ENCODE measurements at regions not wholly inside any gene's neighbourhood (a gene's known extent, or its start where the extent isn't known, plus 50 kb on each side); places are given as distances from the start of the nearest gene placed in this dataset.

- TF ChIP-seq, protein P1, sequence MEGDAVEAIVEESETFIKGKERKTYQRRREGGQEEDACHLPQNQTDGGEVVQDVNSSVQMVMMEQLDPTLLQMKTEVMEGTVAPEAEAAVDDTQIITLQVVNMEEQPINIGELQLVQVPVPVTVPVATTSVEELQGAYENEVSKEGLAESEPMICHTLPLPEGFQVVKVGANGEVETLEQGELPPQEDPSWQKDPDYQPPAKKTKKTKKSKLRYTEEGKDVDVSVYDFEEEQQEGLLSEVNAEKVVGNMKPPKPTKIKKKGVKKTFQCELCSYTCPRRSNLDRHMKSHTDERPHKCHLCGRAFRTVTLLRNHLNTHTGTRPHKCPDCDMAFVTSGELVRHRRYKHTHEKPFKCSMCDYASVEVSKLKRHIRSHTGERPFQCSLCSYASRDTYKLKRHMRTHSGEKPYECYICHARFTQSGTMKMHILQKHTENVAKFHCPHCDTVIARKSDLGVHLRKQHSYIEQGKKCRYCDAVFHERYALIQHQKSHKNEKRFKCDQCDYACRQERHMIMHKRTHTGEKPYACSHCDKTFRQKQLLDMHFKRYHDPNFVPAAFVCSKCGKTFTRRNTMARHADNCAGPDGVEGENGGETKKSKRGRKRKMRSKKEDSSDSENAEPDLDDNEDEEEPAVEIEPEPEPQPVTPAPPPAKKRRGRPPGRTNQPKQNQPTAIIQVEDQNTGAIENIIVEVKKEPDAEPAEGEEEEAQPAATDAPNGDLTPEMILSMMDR (IDR thresholded peaks at IDR 0.05; ENCODE audit: low read depth, low read length, poor library complexity, severe bottlenecking) = no peak
- no peak for TF ChIP-seq EZH2phosphoT487 (IDR thresholded peaks at IDR 0.05; ENCODE audit: borderline replicate concordance, low read length)
Observed at GRCh38 chr4:41844327-41844726, 90.9 kb upstream of the TMEM33 start.

Data from DOHH2 (cell line).